Keratinocyte (primary cell): ENCODE measurements at regions not wholly inside any gene's neighbourhood (a gene's known extent, or its start where the extent isn't known, plus 50 kb on each side); places are given as distances from the start of the nearest gene placed in this dataset.

Experiments
- DNase-seq: peaks from one replicate; pipeline ENCODE4 v3.0.0-alpha.2; 2011; ENCODE audit warnings: low read depth, missing footprints, low spot score
- FAIRE-seq: peaks from 2 replicates; lab custom pipeline; 2011; peaks lifted over from hg19 to GRCh38; lab: Jason Lieb, UNC
- H2AFZ ChIP-seq: 2 replicates; pipeline ENCODE4 v1.6.0; 2012; ENCODE audit warnings: low read length, control low read depth, inconsistent platforms; ENCODE audit not compliant: control insufficient read depth
- H3K27ac ChIP-seq: 2 replicates; pipeline ENCODE4 v1.5.1; 2011; ENCODE audit warnings: low read length; ENCODE audit not compliant: control insufficient read depth, insufficient read depth
- H3K27me3 ChIP-seq: 3 replicates; pipeline ENCODE4 v1.6.0; 2011; ENCODE audit warnings: low read length; ENCODE audit not compliant: control insufficient read depth, insufficient read depth; ENCODE audit errors: extremely low read depth
- H3K36me3 ChIP-seq, 2 experiments: 2 replicates in 1 of 2; 3 replicates in 1 of 2; pipeline ENCODE4 v1.5.1; 2011; ENCODE audit warnings: low read length in 2 of 2, mild to moderate bottlenecking in 1 of 2; ENCODE audit not compliant: control insufficient read depth in 2 of 2, insufficient read depth in 2 of 2; ENCODE audit errors: extremely low read depth in 1 of 2
- H3K4me1 ChIP-seq: 3 replicates; pipeline ENCODE4 v1.5.1; 2011; ENCODE audit warnings: low read length; ENCODE audit not compliant: control insufficient read depth, insufficient read depth; ENCODE audit errors: extremely low read depth
- H3K4me2 ChIP-seq: 3 replicates; pipeline ENCODE4 v1.6.0; 2011; ENCODE audit warnings: low read depth, low read length; ENCODE audit not compliant: control insufficient read depth, insufficient read depth; ENCODE audit errors: extremely low read depth
- H3K4me3 ChIP-seq, 3 experiments: fragments of 200-600 bp in 1 of 3; sonication (generic) in 1 of 3; 2 replicates in 2 of 3; 3 replicates in 1 of 3; pipeline ENCODE4 v1.5.1; 2011 to 2016; ENCODE audit warnings: low read length in 3 of 3, mild to moderate bottlenecking in 3 of 3, control low read depth in 2 of 3, inconsistent platforms in 1 of 3, low read depth in 1 of 3, mixed read lengths in 1 of 3, mixed run types in 1 of 3, moderate library complexity in 1 of 3; ENCODE audit not compliant: control insufficient read depth in 2 of 3, insufficient read depth in 2 of 3; ENCODE audit errors: extremely low read depth in 1 of 3
- H3K79me2 ChIP-seq: 2 replicates; pipeline ENCODE4 v1.6.0; 2012; ENCODE audit warnings: low read length; ENCODE audit not compliant: control insufficient read depth, insufficient read depth
- H3K9ac ChIP-seq: 3 replicates; pipeline ENCODE4 v1.6.0; 2011; ENCODE audit warnings: low read length; ENCODE audit not compliant: control insufficient read depth, insufficient read depth; ENCODE audit errors: extremely low read depth
- H3K9me1 ChIP-seq: 3 replicates; pipeline ENCODE4 v1.6.0; 2011; ENCODE audit warnings: low read length; ENCODE audit not compliant: control insufficient read depth, insufficient read depth; ENCODE audit errors: extremely low read depth
- H3K9me3 ChIP-seq: 2 replicates; pipeline ENCODE4 v1.5.1; 2012; ENCODE audit warnings: low read depth, low read length; ENCODE audit not compliant: control insufficient read depth
- H4K20me1 ChIP-seq: 3 replicates; pipeline ENCODE4 v1.6.0; 2011; ENCODE audit warnings: low read length; ENCODE audit not compliant: control insufficient read depth, insufficient read depth; ENCODE audit errors: extremely low read depth
- EZH2 ChIP-seq: IDR thresholded peaks from one replicate; pipeline ENCODE4 v1.6.1; 2012; ENCODE audit warnings: inconsistent platforms, mild to moderate bottlenecking, low read length, moderate library complexity
- dilution Hi-C: fragments of 300-500 bp; cut with MboI; formaldehyde crosslinking; loops from one replicate; pipeline ENCODE4 v1.7.0; 2020; ENCODE audit warnings: low sequenced_read_pairs; ENCODE audit not compliant: extremely low pct_ligation_motif_present
- TF ChIP-seq, protein P1 (sequence below), 3 experiments: IDR thresholded peaks in 1 of 3; conservative IDR thresholded peaks in 1 of 3; optimal IDR thresholded peaks in 1 of 3; 2 replicates in 2 of 3; 3 replicates in 1 of 3; pipeline versions ENCODE3 to v1.5.1; 2011; ENCODE audit warnings: low read length in 3 of 3, mild to moderate bottlenecking in 3 of 3, moderate library complexity in 2 of 3, control low read depth in 1 of 3, inconsistent platforms in 1 of 3; ENCODE audit not compliant: insufficient read depth in 2 of 3; ENCODE audit errors: extremely low read depth in 1 of 3

DNA sequence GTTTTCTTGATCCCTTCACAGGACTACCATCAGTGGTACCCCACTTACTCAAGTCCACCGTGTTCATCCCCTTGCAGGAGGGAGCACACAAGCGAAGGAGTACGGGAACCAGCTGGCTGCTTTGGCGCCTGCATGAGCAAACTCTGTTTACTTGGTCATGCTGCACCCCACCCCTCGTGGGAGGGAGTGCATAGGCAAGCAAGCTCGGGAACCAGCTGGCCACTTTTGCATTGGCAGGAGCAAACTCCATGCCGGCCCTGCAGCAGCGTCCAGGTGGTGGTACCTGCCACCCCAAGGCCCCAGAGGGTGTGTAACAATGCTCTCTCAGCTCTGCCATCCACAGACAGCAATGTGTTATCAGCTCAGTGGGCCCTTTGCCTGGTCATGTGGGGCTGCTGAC is 737.8 kb downstream of the FAM181B start:
- FAIRE-seq, result no peak
- no peaks in the 10 kb centered on the region for H3K9me3 ChIP-seq
- no peaks in the 10 kb centered on the region for H3K36me3 ChIP-seq
- DNase-seq, result no peak
- no peak overlapping the region for H3K27ac ChIP-seq
- dilution Hi-C loops, result no loop called here
- H3K27me3 ChIP-seq, result no peaks in the 10 kb centered on the region
- TF ChIP-seq, protein P1, sequence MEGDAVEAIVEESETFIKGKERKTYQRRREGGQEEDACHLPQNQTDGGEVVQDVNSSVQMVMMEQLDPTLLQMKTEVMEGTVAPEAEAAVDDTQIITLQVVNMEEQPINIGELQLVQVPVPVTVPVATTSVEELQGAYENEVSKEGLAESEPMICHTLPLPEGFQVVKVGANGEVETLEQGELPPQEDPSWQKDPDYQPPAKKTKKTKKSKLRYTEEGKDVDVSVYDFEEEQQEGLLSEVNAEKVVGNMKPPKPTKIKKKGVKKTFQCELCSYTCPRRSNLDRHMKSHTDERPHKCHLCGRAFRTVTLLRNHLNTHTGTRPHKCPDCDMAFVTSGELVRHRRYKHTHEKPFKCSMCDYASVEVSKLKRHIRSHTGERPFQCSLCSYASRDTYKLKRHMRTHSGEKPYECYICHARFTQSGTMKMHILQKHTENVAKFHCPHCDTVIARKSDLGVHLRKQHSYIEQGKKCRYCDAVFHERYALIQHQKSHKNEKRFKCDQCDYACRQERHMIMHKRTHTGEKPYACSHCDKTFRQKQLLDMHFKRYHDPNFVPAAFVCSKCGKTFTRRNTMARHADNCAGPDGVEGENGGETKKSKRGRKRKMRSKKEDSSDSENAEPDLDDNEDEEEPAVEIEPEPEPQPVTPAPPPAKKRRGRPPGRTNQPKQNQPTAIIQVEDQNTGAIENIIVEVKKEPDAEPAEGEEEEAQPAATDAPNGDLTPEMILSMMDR (optimal IDR thresholded peaks at IDR 0.05 in 1 of 3, IDR thresholded peaks at IDR 0.05 in 1 of 3, conservative IDR thresholded peaks at IDR 0.05 in 1 of 3; ENCODE audit: extremely low read depth in 1 of 3, insufficient read depth in 2 of 3, low read length in 3 of 3), result no peak
- TF ChIP-seq EZH2, result no peak
- no peak overlapping the region for H3K4me3 ChIP-seq
- H3K9me1 ChIP-seq, result no peaks in the 10 kb centered on the region
- no peaks in the 10 kb centered on the region for H3K4me1 ChIP-seq
- H4K20me1 ChIP-seq, result no peaks in the 10 kb centered on the region
- H3K4me2 ChIP-seq, result no peak overlapping the region
- no peaks in the 10 kb centered on the region for H3K79me2 ChIP-seq
- no peak overlapping the region for H2AFZ ChIP-seq
- H3K9ac ChIP-seq, result no peak overlapping the region

DNA sequence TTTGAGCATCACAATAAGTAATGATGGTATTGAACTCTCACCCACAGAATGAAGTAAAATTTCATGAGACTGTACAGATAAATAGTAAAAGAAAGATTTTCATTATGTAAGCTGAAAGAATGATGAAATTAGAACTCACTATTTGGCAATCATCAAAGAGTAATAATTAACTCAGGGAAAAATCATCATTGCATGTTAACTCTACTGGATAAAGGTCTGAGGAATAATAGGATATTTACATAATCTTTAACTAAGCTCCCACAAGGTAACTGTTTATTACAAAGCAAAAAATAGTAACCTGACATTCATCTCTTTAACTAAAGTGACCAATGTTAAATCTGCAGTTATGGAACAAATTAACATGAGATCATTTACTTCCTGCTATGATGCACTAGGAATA is 739.9 kb downstream of the FAM181B start:
- no peak for TF ChIP-seq EZH2
- TF ChIP-seq, protein P1 (optimal IDR thresholded peaks at IDR 0.05 in 1 of 3, IDR thresholded peaks at IDR 0.05 in 1 of 3, conservative IDR thresholded peaks at IDR 0.05 in 1 of 3; ENCODE audit: extremely low read depth in 1 of 3, insufficient read depth in 2 of 3, low read length in 3 of 3), result no peak

More for the DNA sequence above, 739.9 kb downstream of the FAM181B start:
- dilution Hi-C loops, result no loop called here
- FAIRE-seq, result no peak
- no peak for DNase-seq
- Histone ChIP-seq H3K27ac (no peak overlapping the region), H3K9me3 (peaks cover 2% of the 10 kb centered on the region), H3K36me3 (no peaks in the 10 kb centered on the region), H3K4me2 (no peak overlapping the region), H3K9ac (no peak overlapping the region), H3K9me1 (no peaks in the 10 kb centered on the region), H3K79me2 (no peaks in the 10 kb centered on the region), H3K4me1 (no peaks in the 10 kb centered on the region), H4K20me1 (no peaks in the 10 kb centered on the region), H3K4me3 (no peak overlapping the region), H3K27me3 (no peaks in the 10 kb centered on the region), H2AFZ (no peak overlapping the region)
